HG03103 (cell line): ENCODE measurements at regions not wholly inside any gene's neighbourhood (a gene's known extent, or its start where the extent isn't known, plus 50 kb on each side); places are given as distances from the start of the nearest gene placed in this dataset.

ENCODE experiments used
- ATAC-seq: cut with Tn5 transposase; IDR thresholded peaks from one replicate; pipeline ENCODE4 v1.9.1; 2021; ENCODE audit warnings: low read depth; ENCODE audit not compliant: unreplicated experiment

GRCh38 chr2:66929632-66930338 lies 467.3 kb upstream of the ETAA1 start:
- ATAC-seq, result no peak

DNA sequence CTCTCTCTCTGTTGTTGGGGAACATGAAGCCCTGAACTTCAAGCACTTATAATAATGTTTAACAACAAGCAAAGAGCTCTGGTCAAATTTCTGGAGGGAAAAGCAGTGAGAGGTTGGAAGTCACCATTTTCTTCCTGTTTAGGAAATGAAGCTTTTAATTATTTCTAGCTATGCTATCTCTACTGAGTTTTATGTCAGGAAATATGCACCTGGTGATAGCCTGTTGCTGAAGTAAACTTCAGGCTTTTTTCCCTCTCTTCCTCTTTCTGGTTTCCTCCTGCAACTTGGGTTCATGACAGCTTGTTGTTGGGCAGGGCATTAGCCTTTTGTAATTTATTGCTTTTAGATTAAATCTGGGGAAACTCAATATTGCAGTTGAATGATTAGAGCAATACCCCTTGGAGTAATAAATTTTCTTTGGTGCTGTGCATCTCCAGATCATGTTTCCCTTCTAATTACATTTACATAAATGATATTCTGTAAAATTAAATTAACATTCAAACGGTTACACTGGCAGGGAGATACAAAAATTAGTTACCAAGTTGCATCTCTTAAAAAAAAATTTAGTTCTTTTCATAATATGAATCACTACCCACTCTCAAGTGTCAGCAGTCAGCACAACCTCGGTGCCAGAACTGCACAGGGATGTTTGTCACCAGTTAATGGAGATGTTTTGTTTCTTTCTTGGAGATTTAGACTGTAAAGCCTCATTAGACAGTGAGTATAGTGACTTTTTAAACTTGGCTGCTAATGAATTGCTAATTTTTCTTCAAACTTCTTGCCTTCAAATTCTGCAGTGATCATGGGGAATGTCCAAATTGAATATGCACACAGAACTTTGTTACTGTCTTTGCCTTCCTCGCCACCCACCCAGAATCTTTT lies 466.6 kb upstream of the ETAA1 start:
- no peak for ATAC-seq

DNA sequence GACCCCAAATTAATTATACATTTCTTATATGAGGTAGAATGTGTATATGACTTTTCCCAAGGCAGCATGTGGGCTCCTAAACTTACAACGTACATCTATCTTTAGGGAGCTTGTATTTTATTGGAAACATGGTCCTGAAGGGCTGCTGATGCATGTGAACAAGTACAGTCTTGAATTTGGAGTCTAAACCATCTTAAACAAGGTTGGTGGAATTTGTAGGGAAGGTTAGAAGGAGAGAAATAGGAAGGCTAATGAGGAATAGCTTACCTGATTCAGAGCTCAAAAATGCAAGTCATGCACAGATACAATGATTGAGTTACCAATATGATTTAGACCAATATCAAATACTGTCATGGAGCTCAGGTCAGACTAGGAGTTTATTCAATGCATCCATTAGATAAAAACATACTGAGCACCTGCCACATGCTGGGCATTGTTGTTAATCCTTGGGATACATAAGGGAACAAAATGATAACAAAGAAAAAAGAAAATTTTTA lies 458.6 kb upstream of the ETAA1 start:
- ATAC-seq, result no peak

DNA sequence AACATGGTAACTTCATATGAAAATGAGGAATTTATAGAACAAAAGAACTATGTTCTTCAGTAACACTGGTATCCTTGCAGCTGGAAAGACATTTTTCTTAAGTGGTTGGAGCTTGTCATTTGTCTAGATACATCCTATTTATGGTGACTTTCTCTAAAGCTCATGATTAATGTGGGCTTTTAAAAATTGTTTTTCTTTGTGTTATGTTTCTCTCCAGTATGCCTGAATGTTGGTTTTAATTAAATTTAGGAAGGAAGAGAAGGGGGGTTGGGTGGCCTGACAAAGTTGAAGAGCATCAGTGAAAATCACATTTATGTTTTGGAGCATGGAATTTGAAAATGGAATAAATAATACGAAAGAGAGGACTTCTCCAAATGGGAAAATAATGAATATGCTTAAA lies 457.1 kb upstream of the ETAA1 start:
- no peak for ATAC-seq

DNA sequence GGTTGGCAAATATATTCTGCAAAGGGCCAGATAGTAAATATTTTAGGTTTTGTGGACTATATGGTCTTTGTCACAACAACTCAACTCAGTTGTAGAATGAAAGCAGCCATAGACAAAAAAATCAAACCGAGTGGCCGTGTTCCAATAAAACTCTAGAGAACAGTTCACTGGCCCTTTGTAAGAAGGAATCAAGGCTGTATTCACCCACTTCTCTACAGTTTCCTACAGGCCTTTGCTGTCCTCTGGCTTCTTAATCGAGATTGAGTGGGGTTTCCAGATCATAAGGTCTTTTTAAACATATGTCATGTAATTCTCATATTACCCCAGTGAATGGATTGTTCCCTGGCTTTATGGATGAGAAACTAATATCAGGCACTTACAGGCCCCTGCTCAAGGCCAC lies 448.9 kb upstream of the ETAA1 start:
- no peak for ATAC-seq

DNA sequence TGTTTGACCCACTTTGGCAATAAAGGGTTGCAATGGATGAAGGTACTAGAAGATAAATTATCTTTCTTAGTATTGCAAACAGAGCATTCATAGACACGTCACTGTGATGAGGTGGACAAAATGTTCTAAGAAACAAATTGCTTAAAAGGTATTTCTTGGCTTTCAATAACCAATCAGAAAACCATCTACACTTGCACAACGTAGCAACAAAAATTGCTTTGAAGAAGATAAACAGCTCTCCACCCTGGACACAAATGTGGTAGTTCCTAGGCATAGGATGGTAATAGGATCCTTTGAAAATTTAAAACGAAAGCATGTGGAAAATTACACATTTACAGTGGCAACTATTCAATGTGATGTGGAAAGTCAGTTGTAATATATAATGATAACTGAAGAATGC lies 439.9 kb upstream of the ETAA1 start:
- ATAC-seq, result no peak

DNA sequence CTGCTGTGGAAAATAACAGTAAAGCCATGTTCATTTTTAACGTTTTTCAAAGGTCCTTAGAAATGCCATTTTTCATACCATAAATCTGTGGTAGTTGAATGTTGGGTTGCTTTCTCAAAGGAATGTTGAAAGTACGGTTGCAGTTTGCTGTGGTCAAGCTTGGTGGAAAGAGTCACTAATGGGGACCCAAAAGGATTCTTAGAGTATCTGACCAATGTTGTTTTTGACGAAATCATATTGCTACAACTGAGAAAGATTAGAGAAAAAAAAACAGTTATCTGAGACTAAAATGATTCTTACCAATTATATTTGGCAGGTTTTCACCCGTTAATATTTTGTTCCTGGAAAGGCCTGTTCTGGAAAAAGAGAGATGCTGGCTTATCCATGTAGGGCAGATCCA lies 439.5 kb upstream of the ETAA1 start:
- ATAC-seq, result no peak

DNA sequence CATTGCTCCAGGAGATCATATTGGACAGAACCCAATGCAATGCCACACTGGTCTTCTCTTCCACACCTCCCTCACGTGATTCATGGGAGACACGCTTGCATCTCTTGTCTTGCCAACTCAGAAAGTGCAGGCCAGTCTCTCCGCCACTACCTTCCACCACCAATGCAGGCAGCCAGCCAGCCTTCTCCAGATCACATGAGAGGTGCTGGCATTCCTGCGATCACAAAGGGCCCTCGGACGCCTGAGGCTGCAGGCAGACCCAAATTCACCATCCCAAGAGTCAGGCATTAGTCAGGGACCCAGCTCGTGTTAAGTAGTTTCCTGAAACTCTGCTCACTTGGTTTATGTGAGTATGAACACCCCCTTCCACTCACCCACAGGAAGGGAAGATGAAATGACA lies 437.0 kb upstream of the ETAA1 start:
- ATAC-seq, result no peak

DNA sequence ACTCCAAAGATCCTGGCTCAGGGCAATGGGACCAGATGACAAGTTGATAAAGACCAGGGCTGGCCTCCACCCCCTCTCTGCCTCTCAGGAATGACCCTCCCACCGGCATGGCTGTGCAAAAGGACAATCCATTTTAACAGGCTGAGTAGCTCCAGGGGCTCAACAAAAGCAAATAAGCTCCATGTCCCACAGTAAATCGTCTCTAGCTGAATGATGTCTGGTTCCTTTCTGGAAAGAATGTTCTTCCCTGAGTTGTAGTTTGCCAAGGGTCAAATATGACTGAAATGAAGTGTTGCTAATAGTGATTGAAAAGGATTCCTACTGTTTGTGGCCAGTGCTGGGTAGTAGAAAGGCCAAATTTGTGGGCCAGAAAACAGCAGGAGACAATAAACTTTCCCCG lies 434.4 kb upstream of the ETAA1 start:
- ATAC-seq, result no peak

- ATAC-seq, result no peak
These were observed 430.5 kb upstream of the ETAA1 start for GRCh38 chr2:66966631-66967030.

- no peak for ATAC-seq
These were observed 428.2 kb upstream of the ETAA1 start for GRCh38 chr2:66968946-66969345.

GRCh38 chr2:66981074-66981473 lies 416.1 kb upstream of the ETAA1 start:
- ATAC-seq, result no peak

GRCh38 chr2:66982766-66983165 lies 414.4 kb upstream of the ETAA1 start:
- ATAC-seq, result no peak

DNA sequence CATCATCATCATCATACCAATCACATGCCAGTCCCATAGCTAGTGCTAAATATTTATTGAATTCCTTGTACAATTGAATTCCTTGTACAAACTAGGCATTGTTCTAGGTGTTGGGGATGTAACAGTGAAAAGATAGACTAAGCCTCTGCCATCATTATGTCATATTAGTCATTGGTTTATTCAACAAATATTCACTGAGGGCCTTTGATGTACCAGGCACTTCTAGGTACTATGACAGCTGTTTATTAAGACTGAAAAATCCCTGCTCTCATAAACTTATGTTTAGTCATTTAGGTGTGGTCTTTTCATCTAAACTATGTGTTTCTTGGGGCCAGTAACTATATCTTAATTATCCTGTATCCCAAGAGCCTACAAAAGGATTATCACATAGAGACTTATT lies 412.3 kb upstream of the ETAA1 start:
- ATAC-seq, result no peak

GRCh38 chr2:66985906-66986305 lies 411.2 kb upstream of the ETAA1 start:
- ATAC-seq, result no peak

GRCh38 chr2:66987733-66988132 lies 409.4 kb upstream of the ETAA1 start:
- ATAC-seq, result no peak

GRCh38 chr2:66994654-66995053 lies 402.5 kb upstream of the ETAA1 start:
- no peak for ATAC-seq

DNA sequence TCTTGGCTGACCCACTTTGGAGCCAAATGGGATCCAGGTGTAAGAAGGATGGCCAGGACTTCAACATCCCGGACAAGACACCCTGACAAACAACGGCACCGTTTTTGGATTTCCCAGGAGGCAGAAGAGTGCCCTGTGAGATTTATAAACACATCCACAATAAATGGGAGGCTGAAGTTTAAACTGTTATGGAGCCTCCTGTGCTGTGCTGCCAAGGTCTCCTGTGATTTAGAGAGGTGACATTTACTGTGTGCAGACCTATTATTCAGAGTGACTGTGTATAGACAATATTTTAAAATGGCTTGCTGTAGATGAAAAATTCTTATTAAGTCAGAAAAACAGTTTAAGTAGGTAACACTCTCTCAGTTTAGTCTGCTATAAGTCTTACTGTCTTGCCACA lies 401.5 kb upstream of the ETAA1 start:
- ATAC-seq, result no peak

GRCh38 chr2:67002618-67003371 lies 394.3 kb upstream of the ETAA1 start:
- ATAC-seq, result no peak

DNA sequence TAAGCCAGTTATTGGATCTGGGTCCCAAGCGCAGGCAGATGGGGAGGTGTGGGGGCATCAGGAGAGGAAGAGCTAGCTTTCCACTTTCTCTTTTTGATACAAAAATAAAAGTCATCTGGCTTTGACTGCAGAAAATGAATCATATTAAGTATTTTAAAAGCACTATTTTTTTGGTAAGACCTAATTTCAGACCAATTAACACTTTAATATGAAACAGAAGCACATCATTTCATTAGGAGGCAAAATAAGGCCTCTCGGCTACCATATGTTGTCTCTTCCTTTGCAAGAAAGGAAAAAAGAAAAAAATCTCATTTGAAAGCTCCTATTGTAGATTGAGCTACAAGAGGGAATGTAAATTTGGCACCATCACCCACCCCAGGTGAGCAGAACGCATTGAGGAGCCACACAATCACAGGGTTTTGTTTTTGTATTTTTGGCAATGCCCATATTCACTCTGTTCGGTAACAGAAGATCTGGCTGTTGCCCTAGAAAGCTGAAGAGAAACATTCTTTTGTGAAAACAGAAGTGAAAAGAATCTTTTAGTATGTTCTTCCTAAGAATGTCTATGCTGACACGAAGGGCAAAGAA lies 390.7 kb upstream of the ETAA1 start:
- ATAC-seq, result no peak

DNA sequence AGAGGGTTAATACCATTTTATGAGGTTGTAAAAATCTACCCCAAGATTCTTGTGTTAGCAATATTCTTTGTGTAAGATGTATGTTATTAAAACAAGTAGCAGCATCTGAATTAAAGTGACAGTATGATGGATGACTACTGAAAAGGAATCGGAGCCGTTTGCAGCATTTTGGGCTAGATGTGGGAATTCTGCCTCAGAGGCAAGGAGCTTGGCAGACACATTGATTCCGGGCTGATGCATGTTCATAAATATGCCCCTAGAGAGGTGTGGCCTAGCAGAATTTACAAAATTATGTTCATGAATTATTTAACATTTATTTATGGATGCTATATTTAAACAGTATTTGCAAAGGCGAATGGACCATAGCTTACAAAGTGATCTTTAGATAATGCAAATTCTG lies 389.0 kb upstream of the ETAA1 start:
- ATAC-seq, result no peak
